Fibroblast of lung (primary cell): ENCODE measurements at regions not wholly inside any gene's neighbourhood (a gene's known extent, or its start where the extent isn't known, plus 50 kb on each side); places are given as distances from the start of the nearest gene placed in this dataset.

ENCODE experiments used
- CTCF ChIP-seq, 2 donors: IDR thresholded peaks in 1 of 2; conservative IDR thresholded peaks in 1 of 2; 1 replicate in 1 of 2; 2 replicates in 1 of 2; pipeline ENCODE4 v1.5.1; 2011 to 2012; ENCODE audit warnings: low read length in 2 of 2, control low read depth in 1 of 2, inconsistent platforms in 1 of 2, low read depth in 1 of 2, mild to moderate bottlenecking in 1 of 2
- EZH2 ChIP-seq: IDR thresholded peaks from 2 replicates; pipeline ENCODE4 v1.5.1; 2012; ENCODE audit warnings: low read length, control low read depth, mild to moderate bottlenecking; ENCODE audit errors: missing control alignments

DNA sequence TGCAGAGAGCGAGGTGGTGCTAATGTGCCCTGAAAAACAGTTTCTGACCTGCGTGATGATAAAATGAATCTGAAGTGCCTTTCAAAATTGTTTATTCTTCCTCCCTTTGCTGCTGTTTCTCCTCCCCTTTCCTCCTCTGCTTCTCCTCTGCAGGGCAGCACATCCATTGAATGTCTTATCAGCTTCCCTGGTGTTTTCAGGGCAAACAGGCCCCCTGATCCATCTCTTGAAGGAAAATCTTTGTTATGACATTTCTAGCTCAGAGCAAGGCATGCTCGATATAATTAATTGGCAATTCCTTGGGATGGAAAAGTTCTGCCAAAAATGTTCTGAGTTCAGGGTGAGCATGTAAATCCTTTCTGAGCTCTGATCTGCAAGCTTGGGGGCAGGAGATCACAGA, 364.2 kb upstream of the ZNF32 start:
- no peak for TF ChIP-seq CTCF (conservative IDR thresholded peaks at IDR 0.05 in 1 of 2, IDR thresholded peaks at IDR 0.05 in 1 of 2; ENCODE audit: low read depth in 1 of 2, low read length in 2 of 2)
- TF ChIP-seq EZH2, result no peak
